ENCODE measurements at regions not wholly inside any gene's neighbourhood (a gene's known extent, or its start where the extent isn't known, plus 50 kb on each side); places are given as distances from the start of the nearest gene placed in this dataset.

DNA sequence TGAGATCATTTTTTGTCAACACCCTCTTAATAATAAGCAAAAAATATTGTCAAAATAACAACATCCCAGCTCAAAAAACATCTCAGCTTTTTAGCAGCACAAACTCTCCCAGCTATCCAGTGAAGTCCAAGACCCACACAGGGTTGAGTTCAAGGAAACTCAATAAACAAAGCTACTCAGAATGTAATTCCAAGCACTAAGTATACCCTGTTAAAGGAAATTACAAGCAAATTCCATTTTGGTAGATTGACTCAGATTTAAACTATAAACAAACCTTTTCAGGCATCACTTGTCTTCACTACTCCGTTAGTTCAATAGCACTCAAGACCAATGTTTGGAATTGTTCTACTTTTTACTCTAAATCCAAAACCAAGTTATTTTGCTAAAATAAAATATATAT, 506.0 kb upstream of the INTU start:
- TF ChIP-seq, protein P1, sequence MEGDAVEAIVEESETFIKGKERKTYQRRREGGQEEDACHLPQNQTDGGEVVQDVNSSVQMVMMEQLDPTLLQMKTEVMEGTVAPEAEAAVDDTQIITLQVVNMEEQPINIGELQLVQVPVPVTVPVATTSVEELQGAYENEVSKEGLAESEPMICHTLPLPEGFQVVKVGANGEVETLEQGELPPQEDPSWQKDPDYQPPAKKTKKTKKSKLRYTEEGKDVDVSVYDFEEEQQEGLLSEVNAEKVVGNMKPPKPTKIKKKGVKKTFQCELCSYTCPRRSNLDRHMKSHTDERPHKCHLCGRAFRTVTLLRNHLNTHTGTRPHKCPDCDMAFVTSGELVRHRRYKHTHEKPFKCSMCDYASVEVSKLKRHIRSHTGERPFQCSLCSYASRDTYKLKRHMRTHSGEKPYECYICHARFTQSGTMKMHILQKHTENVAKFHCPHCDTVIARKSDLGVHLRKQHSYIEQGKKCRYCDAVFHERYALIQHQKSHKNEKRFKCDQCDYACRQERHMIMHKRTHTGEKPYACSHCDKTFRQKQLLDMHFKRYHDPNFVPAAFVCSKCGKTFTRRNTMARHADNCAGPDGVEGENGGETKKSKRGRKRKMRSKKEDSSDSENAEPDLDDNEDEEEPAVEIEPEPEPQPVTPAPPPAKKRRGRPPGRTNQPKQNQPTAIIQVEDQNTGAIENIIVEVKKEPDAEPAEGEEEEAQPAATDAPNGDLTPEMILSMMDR (IDR thresholded peaks at IDR 0.05; ENCODE audit: low read length), result no peak
- no peak for TF ChIP-seq EZH2phosphoT487 (IDR thresholded peaks at IDR 0.05; ENCODE audit: low read length)
- H2AFZ ChIP-seq (ENCODE audit: low read length), result no peak overlapping the region
- no peak for DNase-seq

DNA sequence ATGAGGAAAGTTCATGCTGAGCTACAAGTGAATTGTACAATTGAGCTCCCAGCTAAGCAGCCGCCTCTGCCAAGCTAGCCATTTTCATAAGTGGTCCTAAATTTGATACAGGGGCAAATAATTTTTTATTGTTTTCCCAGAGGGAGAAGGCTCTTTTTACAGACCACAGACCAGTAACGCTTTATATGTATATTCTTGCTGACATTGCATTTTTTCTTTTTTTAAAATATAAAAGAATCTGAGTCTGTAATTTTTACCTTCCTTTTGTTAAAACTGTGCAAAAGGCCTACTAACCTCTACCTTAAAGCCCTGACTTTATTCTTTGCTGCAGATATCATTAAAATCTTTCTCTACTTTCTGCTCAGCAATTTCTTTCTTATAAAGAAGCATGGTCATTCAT, 501.2 kb upstream of the INTU start:
- Histone ChIP-seq H3K79me2 (ENCODE audit: low read length) (no peaks in the 10 kb centered on the region), H3K9me3 (replicated peaks; ENCODE audit: insufficient read depth, low read length) (no peaks in the 10 kb centered on the region), H2AFZ (ENCODE audit: low read length) (no peak overlapping the region), H4K20me1 (ENCODE audit: insufficient read depth, low read length) (no peaks in the 10 kb centered on the region), H3K36me3 (replicated peaks; ENCODE audit: insufficient read depth, low read length) (no peaks in the 10 kb centered on the region), H3K27ac (ENCODE audit: low read length) (no peak overlapping the region), H3K9ac (ENCODE audit: low read length) (no peak overlapping the region), H3F3A (ENCODE audit: insufficient read depth, low read length) (no peaks in the 10 kb centered on the region), H3K9me2 (replicated peaks; ENCODE audit: insufficient read depth, low read length) (no peaks in the 10 kb centered on the region), H3K4me1 (ENCODE audit: low read length) (no peaks in the 10 kb centered on the region), H3K27me3 (replicated peaks; ENCODE audit: insufficient read depth, low read length) (no peaks in the 10 kb centered on the region), H3K4me2 (ENCODE audit: low read depth, low read length) (no peak overlapping the region), H3K4me3 (ENCODE audit: low read length) (no peak overlapping the region)
- no peak for TF ChIP-seq EZH2phosphoT487 (IDR thresholded peaks at IDR 0.05; ENCODE audit: low read length)
- TF ChIP-seq EZH2 (optimal IDR thresholded peaks at IDR 0.05; ENCODE audit: low read depth, low read length), result no peak
- TF ChIP-seq, protein P1 (IDR thresholded peaks at IDR 0.05; ENCODE audit: low read length), result no peak
- DNase-seq, result no peak

More for the DNA sequence above, 506.0 kb upstream of the INTU start:
- no peaks in the 10 kb centered on the region for H3K4me1 ChIP-seq (ENCODE audit: low read length)
- H3K27ac ChIP-seq (ENCODE audit: low read length), result no peak overlapping the region
- H3F3A ChIP-seq (ENCODE audit: insufficient read depth, low read length), result no peaks in the 10 kb centered on the region
- H3K4me3 ChIP-seq (ENCODE audit: low read length), result no peak overlapping the region
- H3K79me2 ChIP-seq (ENCODE audit: low read length), result no peaks in the 10 kb centered on the region
- H3K9me3 ChIP-seq (replicated peaks; ENCODE audit: insufficient read depth, low read length), result no peaks in the 10 kb centered on the region
- H3K27me3 ChIP-seq (replicated peaks; ENCODE audit: insufficient read depth, low read length), result no peaks in the 10 kb centered on the region
- H3K9ac ChIP-seq (ENCODE audit: low read length), result no peak overlapping the region
- no peak overlapping the region for H3K4me2 ChIP-seq (ENCODE audit: low read depth, low read length)
- no peaks in the 10 kb centered on the region for H4K20me1 ChIP-seq (ENCODE audit: insufficient read depth, low read length)
- H3K36me3 ChIP-seq (replicated peaks; ENCODE audit: insufficient read depth, low read length), result no peaks in the 10 kb centered on the region
- H3K9me2 ChIP-seq (replicated peaks; ENCODE audit: insufficient read depth, low read length), result no peaks in the 10 kb centered on the region

DNA sequence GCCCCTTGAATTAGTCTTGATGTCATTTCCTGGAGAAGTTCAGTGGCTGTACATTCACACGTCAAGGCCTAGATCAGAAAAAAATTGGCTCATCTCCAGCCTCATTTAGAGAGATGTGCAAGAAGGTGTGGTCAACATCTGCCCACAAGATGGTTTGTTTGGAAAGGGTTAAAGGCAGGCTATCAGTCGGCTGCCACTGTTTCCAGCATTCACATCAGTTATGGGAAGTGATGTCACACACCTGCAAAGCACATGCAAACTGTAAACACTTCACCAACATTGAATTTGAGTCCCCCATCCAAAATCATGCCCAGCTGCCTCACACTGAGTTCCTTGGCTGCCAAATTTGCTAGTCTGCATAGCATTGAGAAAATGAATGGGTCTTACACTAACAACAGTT, 498.3 kb upstream of the INTU start:
- Histone ChIP-seq H3K79me2 (ENCODE audit: low read length) (no peaks in the 10 kb centered on the region), H3K36me3 (replicated peaks; ENCODE audit: insufficient read depth, low read length) (no peaks in the 10 kb centered on the region), H3K27ac (ENCODE audit: low read length) (peak overlapping the region; percentile 31; the same call in 1 of the 2 replicates), H3F3A (ENCODE audit: insufficient read depth, low read length) (no peaks in the 10 kb centered on the region), H3K4me1 (ENCODE audit: low read length) (peaks cover 7% of the 10 kb centered on the region; the same call in 1 of the 2 replicates), H4K20me1 (ENCODE audit: insufficient read depth, low read length) (no peaks in the 10 kb centered on the region), H3K9me3 (replicated peaks; ENCODE audit: insufficient read depth, low read length) (no peaks in the 10 kb centered on the region), H3K9me2 (replicated peaks; ENCODE audit: insufficient read depth, low read length) (no peaks in the 10 kb centered on the region), H3K9ac (ENCODE audit: low read length) (no peak overlapping the region), H3K27me3 (replicated peaks; ENCODE audit: insufficient read depth, low read length) (no peaks in the 10 kb centered on the region), H2AFZ (ENCODE audit: low read length) (peak overlapping the region; percentile 49), H3K4me3 (ENCODE audit: low read length) (no peak overlapping the region), H3K4me2 (ENCODE audit: low read depth, low read length) (peak overlapping the region; percentile 28)
- TF ChIP-seq, protein P1 (IDR thresholded peaks at IDR 0.05; ENCODE audit: low read length), result no peak
- TF ChIP-seq EZH2phosphoT487 (IDR thresholded peaks at IDR 0.05; ENCODE audit: low read length) (no peak), EZH2 (optimal IDR thresholded peaks at IDR 0.05; ENCODE audit: low read depth, low read length) (no peak)
- DNase-seq, result peak; percentile 26
